Loucy (cell line): ENCODE measurements at regions not wholly inside any gene's neighbourhood (a gene's known extent, or its start where the extent isn't known, plus 50 kb on each side); places are given as distances from the start of the nearest gene placed in this dataset.
"Not testable (repeated sequence)": the region's sequence is repeated elsewhere in the genome, so short reads cannot be mapped to it uniquely, and the experiment has no call there.

Experiments used
- H2AFZ ChIP-seq: fragments of 200-600 bp; sonication (generic); 2 replicates; pipeline ENCODE4 v1.6.0; 2016; ENCODE audit warnings: antibody characterized with exemption, mild to moderate bottlenecking, low read length, moderate library complexity
- H3F3A ChIP-seq: fragments of 200-600 bp; 2 replicates; pipeline ENCODE4 v1.6.0; 2016; ENCODE audit warnings: antibody characterized with exemption, low read depth, mild to moderate bottlenecking
- H3K27me3 ChIP-seq: fragments of 200-600 bp; sonication (generic); 2 replicates; pipeline ENCODE4 v1.6.1; 2014; ENCODE audit warnings: low read length, mild to moderate bottlenecking; ENCODE audit not compliant: insufficient read depth, poor library complexity, severe bottlenecking
- H3K36me3 ChIP-seq: fragments of 200-600 bp; sonication (generic); 2 replicates; pipeline ENCODE4 v1.6.1; 2016; ENCODE audit warnings: low read length; ENCODE audit not compliant: insufficient read depth
- H3K4me1 ChIP-seq: fragments of 200-600 bp; sonication (generic); 2 replicates; pipeline ENCODE4 v1.5.1; 2014; ENCODE audit warnings: low read length, mild to moderate bottlenecking; ENCODE audit not compliant: insufficient read depth, poor library complexity, severe bottlenecking
- H3K4me2 ChIP-seq: fragments of 200-600 bp; sonication (generic); 2 replicates; pipeline ENCODE4 v1.6.0; 2014; ENCODE audit warnings: antibody characterized with exemption, low read length, low read depth, mild to moderate bottlenecking; ENCODE audit not compliant: poor library complexity, severe bottlenecking
- H3K4me3 ChIP-seq: fragments of 200-600 bp; sonication (generic); 2 replicates; pipeline ENCODE4 v1.5.1; 2014; ENCODE audit warnings: low read length, mild to moderate bottlenecking, mixed read lengths; ENCODE audit not compliant: poor library complexity, severe bottlenecking
- H3K79me2 ChIP-seq: fragments of 200-600 bp; sonication (generic); 2 replicates; pipeline ENCODE4 v1.6.1; 2014; ENCODE audit warnings: low read length; ENCODE audit not compliant: insufficient read depth
- H3K9ac ChIP-seq: fragments of 200-600 bp; sonication (generic); 2 replicates; pipeline ENCODE4 v1.6.0; 2014; ENCODE audit warnings: mild to moderate bottlenecking, low read depth, low read length, moderate library complexity; ENCODE audit not compliant: poor library complexity, severe bottlenecking
- H3K9me2 ChIP-seq: fragments of 200-600 bp; sonication (generic); replicated peaks from 2 replicates; pipeline ENCODE4 v1.6.1; 2016; ENCODE audit warnings: low read depth, low read length, mixed read lengths
- H3K9me3 ChIP-seq: fragments of 200-600 bp; sonication (generic); 2 replicates; pipeline ENCODE4 v1.6.1; 2014; ENCODE audit warnings: mild to moderate bottlenecking, antibody characterized with exemption, low read length, low read depth; ENCODE audit not compliant: insufficient read depth
- H4K20me1 ChIP-seq: fragments of 200-600 bp; sonication (generic); 2 replicates; pipeline ENCODE4 v1.6.0; 2014; ENCODE audit warnings: antibody characterized with exemption, low read length, mild to moderate bottlenecking; ENCODE audit not compliant: insufficient read depth, poor library complexity, severe bottlenecking
- CTCF ChIP-seq: fragments of 200-600 bp; sonication (generic); conservative IDR thresholded peaks from 2 replicates; pipeline ENCODE4 v1.5.1; 2014; ENCODE audit warnings: mild to moderate bottlenecking, antibody characterized with exemption, low read length
- EZH2phosphoT487 ChIP-seq: fragments of 200-600 bp; IDR thresholded peaks from 2 replicates; pipeline ENCODE4 v1.6.1; 2018; ENCODE audit warnings: antibody characterized with exemption, mild to moderate bottlenecking, moderate library complexity, borderline replicate concordance

- TF ChIP-seq CTCF: no peak
- H3K4me2 ChIP-seq: no peak overlapping the region
- H4K20me1 ChIP-seq: no peaks in the 10 kb centered on the region
- H3F3A ChIP-seq: no peaks in the 10 kb centered on the region
- H3K4me1 ChIP-seq: no peaks in the 10 kb centered on the region
- no peaks in the 10 kb centered on the region for H3K9me2 ChIP-seq
- H3K79me2 ChIP-seq: no peaks in the 10 kb centered on the region
- no peaks in the 10 kb centered on the region for H3K36me3 ChIP-seq
- no peak overlapping the region for H2AFZ ChIP-seq
- H3K9ac ChIP-seq: no peak overlapping the region
- no peak overlapping the region for H3K4me3 ChIP-seq
- no peaks in the 10 kb centered on the region for H3K27me3 ChIP-seq
- no peaks in the 10 kb centered on the region for H3K9me3 ChIP-seq
Observed at GRCh38 chr5:53169933-53170332, 60.4 kb upstream of the MOCS2 start.

- Histone ChIP-seq H3K9me3 (no peaks in the 10 kb centered on the region; the same call in 1 of the 2 replicates), H2AFZ (no peak overlapping the region), H3K9ac (no peak overlapping the region), H3K79me2 (no peaks in the 10 kb centered on the region), H3K4me3 (no peak overlapping the region), H3K4me1 (no peaks in the 10 kb centered on the region), H4K20me1 (no peaks in the 10 kb centered on the region), H3K27me3 (no peaks in the 10 kb centered on the region), H3K36me3 (no peaks in the 10 kb centered on the region), H3K4me2 (no peak overlapping the region), H3F3A (no peaks in the 10 kb centered on the region), H3K9me2 (no peaks in the 10 kb centered on the region)
- no peak for TF ChIP-seq EZH2phosphoT487
- TF ChIP-seq CTCF: peak; percentile 86
Observed at GRCh38 chr5:53170746-53171349, 61.3 kb upstream of the MOCS2 start.

GRCh38 chr5:53172073-53172472, 62.5 kb upstream of the MOCS2 start:
- not testable (repeated sequence) for H3K27me3 ChIP-seq, H3K4me2 ChIP-seq, H3K79me2 ChIP-seq, H3F3A ChIP-seq, H3K9ac ChIP-seq, H2AFZ ChIP-seq, H3K9me2 ChIP-seq, H4K20me1 ChIP-seq, H3K36me3 ChIP-seq, H3K9me3 ChIP-seq, H3K4me3 ChIP-seq, H3K4me1 ChIP-seq

- H3K4me2 ChIP-seq: no peak overlapping the region
- TF ChIP-seq EZH2phosphoT487 (no peak), CTCF (no peak)
- no peaks in the 10 kb centered on the region for H3F3A ChIP-seq
- H3K9me2 ChIP-seq: no peaks in the 10 kb centered on the region
- H3K79me2 ChIP-seq: no peaks in the 10 kb centered on the region
- H3K9ac ChIP-seq: no peak overlapping the region
- H3K4me1 ChIP-seq: no peaks in the 10 kb centered on the region
- H2AFZ ChIP-seq: no peak overlapping the region
- H3K27me3 ChIP-seq: no peaks in the 10 kb centered on the region
- H4K20me1 ChIP-seq: no peaks in the 10 kb centered on the region
- no peak overlapping the region for H3K4me3 ChIP-seq
- no peaks in the 10 kb centered on the region for H3K36me3 ChIP-seq
- no peaks in the 10 kb centered on the region; the same call in 1 of the 2 replicates for H3K9me3 ChIP-seq
Observed at GRCh38 chr5:53172630-53173029, 63.1 kb upstream of the MOCS2 start.
